ENCODE measurements at regions not wholly inside any gene's neighbourhood (a gene's known extent, or its start where the extent isn't known, plus 50 kb on each side); places are given as distances from the start of the nearest gene placed in this dataset.

GRCh38 chr12:34599530-34600513, 577.5 kb downstream of the ALG10 start:
- no peak overlapping the region for H2AFZ ChIP-seq (ENCODE audit: low read depth, low read length)
- H2BK15ac ChIP-seq (ENCODE audit: low read depth, poor library complexity, severe bottlenecking) = no peak overlapping the region
- no peaks in the 10 kb centered on the region for H3K36me3 ChIP-seq (ENCODE audit: control insufficient read depth in 1 of 2, insufficient read depth in 2 of 2, low read depth in 1 of 2, low read length in 2 of 2)
- DNase-seq = no peak
- H3K27ac ChIP-seq (ENCODE audit: low read length, poor library complexity, severe bottlenecking) = no peak overlapping the region
- H2AK5ac ChIP-seq (ENCODE audit: low read length, severe bottlenecking) = no peak overlapping the region
- no peaks in the 10 kb centered on the region for H3K4me1 ChIP-seq (ENCODE audit: control insufficient read depth, insufficient read depth, low read depth, low read length)
- no peak overlapping the region for H3K23ac ChIP-seq (ENCODE audit: low read length in 2 of 2)
- H3K4me3 ChIP-seq (ENCODE audit: insufficient read depth in 1 of 2, low read depth in 1 of 2, low read length in 2 of 2) = no peak overlapping the region
- no peak overlapping the region for H3K9ac ChIP-seq (ENCODE audit: low read length)
- no peak overlapping the region for H4K8ac ChIP-seq (ENCODE audit: low read length)
- no peak overlapping the region for H2BK120ac ChIP-seq (ENCODE audit: low read depth, low read length)
- no peak overlapping the region for H3K18ac ChIP-seq (ENCODE audit: low read depth in 1 of 2, low read length in 2 of 2)
- no peaks in the 10 kb centered on the region for H3K27me3 ChIP-seq (ENCODE audit: control insufficient read depth in 1 of 2, insufficient read depth in 1 of 2, low read length in 2 of 2)
- H4K91ac ChIP-seq (ENCODE audit: low read length) = no peak overlapping the region
- no peaks in the 10 kb centered on the region for H3K79me1 ChIP-seq (replicated peaks; ENCODE audit: low read length, poor library complexity, severe bottlenecking)
- no peak overlapping the region for H2BK12ac ChIP-seq (ENCODE audit: low read length in 2 of 2)
- H3K9me3 ChIP-seq (ENCODE audit: control insufficient read depth, low read length) = peaks cover 24% of the 10 kb centered on the region
- H3K4ac ChIP-seq (ENCODE audit: low read depth in 1 of 2, low read length in 2 of 2) = no peak overlapping the region
- 73% methylated on average over 32 of the region's 32 CpGs for WGBS
- no peak overlapping the region for H3K4me2 ChIP-seq (ENCODE audit: low read length, poor library complexity, severe bottlenecking)
- no peak overlapping the region for H2BK5ac ChIP-seq (ENCODE audit: low read depth, low read length, poor library complexity, severe bottlenecking)
- H3K14ac ChIP-seq (ENCODE audit: low read length in 2 of 2) = no peak overlapping the region

GRCh38 chr12:34600592-34601462, 578.5 kb downstream of the ALG10 start:
- Histone ChIP-seq H3K18ac (ENCODE audit: low read depth in 1 of 2, low read length in 2 of 2) (no peak overlapping the region), H3K79me1 (replicated peaks; ENCODE audit: low read length, poor library complexity, severe bottlenecking) (no peaks in the 10 kb centered on the region), H3K4me2 (ENCODE audit: low read length, poor library complexity, severe bottlenecking) (no peak overlapping the region), H2AFZ (ENCODE audit: low read depth, low read length) (no peak overlapping the region), H3K27me3 (ENCODE audit: control insufficient read depth in 1 of 2, insufficient read depth in 1 of 2, low read length in 2 of 2) (no peaks in the 10 kb centered on the region), H3K14ac (ENCODE audit: low read length in 2 of 2) (no peak overlapping the region), H2BK5ac (ENCODE audit: low read depth, low read length, poor library complexity, severe bottlenecking) (no peak overlapping the region), H3K9ac (ENCODE audit: low read length) (no peak overlapping the region), H2BK120ac (ENCODE audit: low read depth, low read length) (no peak overlapping the region), H3K23ac (ENCODE audit: low read length in 2 of 2) (no peak overlapping the region), H3K36me3 (ENCODE audit: control insufficient read depth in 1 of 2, insufficient read depth in 2 of 2, low read depth in 1 of 2, low read length in 2 of 2) (no peaks in the 10 kb centered on the region), H2BK12ac (ENCODE audit: low read length in 2 of 2) (no peak overlapping the region), H2AK5ac (ENCODE audit: low read length, severe bottlenecking) (no peak overlapping the region), H3K27ac (ENCODE audit: low read length, poor library complexity, severe bottlenecking) (no peak overlapping the region), H4K8ac (ENCODE audit: low read length) (no peak overlapping the region), H3K4me1 (ENCODE audit: control insufficient read depth, insufficient read depth, low read depth, low read length) (no peaks in the 10 kb centered on the region), H3K4me3 (ENCODE audit: insufficient read depth in 1 of 2, low read depth in 1 of 2, low read length in 2 of 2) (no peak overlapping the region), H3K9me3 (ENCODE audit: control insufficient read depth, low read length) (peaks cover 14% of the 10 kb centered on the region), H2BK15ac (ENCODE audit: low read depth, poor library complexity, severe bottlenecking) (no peak overlapping the region), H4K91ac (ENCODE audit: low read length) (no peak overlapping the region), H3K4ac (ENCODE audit: low read depth in 1 of 2, low read length in 2 of 2) (no peak overlapping the region)
- 71% methylated on average over 35 of the region's 35 CpGs for WGBS
- DNase-seq = no peak

- H3K36me3 ChIP-seq (ENCODE audit: control insufficient read depth in 1 of 2, insufficient read depth in 2 of 2, low read depth in 1 of 2, low read length in 2 of 2) = no peaks in the 10 kb centered on the region
- no peak overlapping the region for H3K4ac ChIP-seq (ENCODE audit: low read depth in 1 of 2, low read length in 2 of 2)
- 60% methylated on average over 11 of the region's 11 CpGs for WGBS
Measured at GRCh38 chr12:34601689-34602088, 579.4 kb downstream of the ALG10 start.

More at GRCh38 chr12:34601689-34602088, 579.4 kb downstream of the ALG10 start:
- H3K4me1 ChIP-seq (ENCODE audit: control insufficient read depth, insufficient read depth, low read depth, low read length) = no peaks in the 10 kb centered on the region
- peaks cover 9% of the 10 kb centered on the region for H3K9me3 ChIP-seq (ENCODE audit: control insufficient read depth, low read length)
- no peak overlapping the region for H4K8ac ChIP-seq (ENCODE audit: low read length)
- H2BK15ac ChIP-seq (ENCODE audit: low read depth, poor library complexity, severe bottlenecking) = no peak overlapping the region
- no peak overlapping the region for H2AK5ac ChIP-seq (ENCODE audit: low read length, severe bottlenecking)
- H4K91ac ChIP-seq (ENCODE audit: low read length) = no peak overlapping the region
- H3K23ac ChIP-seq (ENCODE audit: low read length in 2 of 2) = no peak overlapping the region
- H3K18ac ChIP-seq (ENCODE audit: low read depth in 1 of 2, low read length in 2 of 2) = no peak overlapping the region
- no peak overlapping the region for H3K14ac ChIP-seq (ENCODE audit: low read length in 2 of 2)
- no peak overlapping the region for H2BK12ac ChIP-seq (ENCODE audit: low read length in 2 of 2)
- H3K79me1 ChIP-seq (replicated peaks; ENCODE audit: low read length, poor library complexity, severe bottlenecking) = no peaks in the 10 kb centered on the region
- H3K4me2 ChIP-seq (ENCODE audit: low read length, poor library complexity, severe bottlenecking) = no peak overlapping the region
- H3K9ac ChIP-seq (ENCODE audit: low read length) = no peak overlapping the region
- no peak overlapping the region for H3K4me3 ChIP-seq (ENCODE audit: insufficient read depth in 1 of 2, low read depth in 1 of 2, low read length in 2 of 2)
- DNase-seq = no peak
- no peak overlapping the region for H2AFZ ChIP-seq (ENCODE audit: low read depth, low read length)
- no peak overlapping the region for H2BK120ac ChIP-seq (ENCODE audit: low read depth, low read length)
- no peak overlapping the region for H2BK5ac ChIP-seq (ENCODE audit: low read depth, low read length, poor library complexity, severe bottlenecking)
- no peaks in the 10 kb centered on the region for H3K27me3 ChIP-seq (ENCODE audit: control insufficient read depth in 1 of 2, insufficient read depth in 1 of 2, low read length in 2 of 2)
- no peak overlapping the region for H3K27ac ChIP-seq (ENCODE audit: low read length, poor library complexity, severe bottlenecking)

Measured in mesenchymal stem cell (in vitro differentiated cells and primary cell).